GM12875 (cell line): ENCODE measurements at regions not wholly inside any gene's neighbourhood (a gene's known extent, or its start where the extent isn't known, plus 50 kb on each side); places are given as distances from the start of the nearest gene placed in this dataset.
"Not testable (repeated sequence)": the region's sequence is repeated elsewhere in the genome, so short reads cannot be mapped to it uniquely, and the experiment has no call there.

Experiments
- H3K4me3 ChIP-seq: one replicate; pipeline ENCODE4 v1.5.1; 2011; ENCODE audit warnings: low read depth, low read length, control low read depth
- CTCF ChIP-seq: IDR thresholded peaks from 2 replicates; pipeline ENCODE4 v1.5.1; 2011; ENCODE audit warnings: low read depth, mild to moderate bottlenecking, control low read depth, inconsistent platforms, low read length, moderate library complexity, borderline replicate concordance; ENCODE audit not compliant: insufficient read depth

- TF ChIP-seq CTCF, result no peak
- H3K4me3 ChIP-seq, result no peak overlapping the region
These were observed 669.3 kb upstream of the GJE1 start for GRCh38 chr6:141463237-141463977.

DNA sequence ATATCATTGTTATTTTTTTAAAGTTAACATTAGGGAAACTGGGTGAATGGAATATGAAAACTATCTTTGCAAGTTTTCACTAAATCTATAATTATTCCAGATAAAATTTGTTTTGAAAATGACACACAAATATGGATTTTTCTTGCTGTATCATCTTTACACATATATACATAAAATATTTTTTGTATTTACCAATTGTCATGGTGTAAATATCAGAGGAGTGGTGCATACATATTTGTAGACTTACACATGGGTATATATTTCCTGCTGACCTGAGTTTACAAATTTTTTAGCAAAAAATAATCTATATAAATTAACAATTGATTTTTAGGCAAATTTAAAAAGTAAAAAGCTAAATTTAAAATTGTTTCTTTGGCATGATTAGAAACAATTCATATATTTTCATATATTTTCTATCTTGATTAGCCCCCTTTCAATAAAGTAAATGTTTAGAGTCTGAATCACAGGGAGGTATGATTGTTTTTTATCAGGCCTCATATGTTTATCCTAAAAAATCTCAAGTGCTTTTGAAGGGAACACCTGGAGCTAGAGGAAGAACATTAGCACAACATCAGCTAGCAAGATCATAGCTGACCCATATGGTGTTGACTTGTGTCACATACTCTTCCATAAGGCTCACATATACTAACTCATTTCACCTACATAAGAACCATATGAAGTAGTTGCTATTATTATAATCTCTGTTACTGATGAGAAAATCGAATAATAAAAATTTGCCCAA is 671.8 kb upstream of the GJE1 start:
- no peak for TF ChIP-seq CTCF
- H3K4me3 ChIP-seq, result no peak overlapping the region

DNA sequence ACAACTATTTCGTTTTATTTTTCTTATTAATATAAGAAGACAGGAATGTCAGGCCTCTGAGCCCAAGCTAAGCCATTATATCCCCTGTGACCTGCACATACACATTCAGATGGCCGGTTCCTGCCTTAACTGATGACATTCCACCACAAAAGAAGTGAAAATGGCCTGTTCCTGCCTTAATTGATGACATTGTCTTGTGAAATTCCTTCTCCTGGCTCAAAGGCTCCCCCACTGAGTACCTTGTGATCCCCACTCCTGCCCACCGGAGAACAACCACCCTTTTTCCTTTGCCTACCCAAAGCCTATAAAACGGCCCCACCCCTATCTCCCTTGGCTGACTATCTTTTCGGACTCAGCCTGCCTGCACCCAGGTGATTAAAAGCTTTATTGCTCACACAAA is 672.5 kb upstream of the GJE1 start:
- H3K4me3 ChIP-seq, result not testable (repeated sequence)

DNA sequence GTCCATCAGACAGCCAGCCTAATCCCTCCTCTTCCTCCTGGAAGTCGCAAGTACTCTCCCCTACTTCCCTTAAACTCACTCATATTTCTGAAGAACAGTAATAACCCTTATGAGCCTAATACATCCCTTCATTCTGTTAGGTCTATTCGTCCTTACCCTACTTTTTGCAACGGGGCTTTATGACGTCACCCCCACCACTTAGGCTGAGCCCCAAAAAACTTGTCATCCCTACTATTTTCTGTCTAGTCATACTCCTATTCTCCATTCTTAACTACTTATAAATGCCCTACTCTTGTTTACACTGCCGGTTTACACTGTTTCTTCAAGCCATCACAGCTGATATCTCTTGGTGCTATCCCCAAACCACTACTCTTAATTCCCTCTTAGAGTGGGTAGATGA is 674.7 kb upstream of the GJE1 start:
- H3K4me3 ChIP-seq, result not testable (repeated sequence)

- TF ChIP-seq CTCF, result no peak
These were observed 680.4 kb upstream of the GJE1 start for GRCh38 chr6:141452354-141452686.

GRCh38 chr6:141451511-141452353 is 681.0 kb upstream of the GJE1 start:
- TF ChIP-seq CTCF, result no peak

More at GRCh38 chr6:141452354-141452686, 680.4 kb upstream of the GJE1 start:
- no peak overlapping the region for H3K4me3 ChIP-seq

DNA sequence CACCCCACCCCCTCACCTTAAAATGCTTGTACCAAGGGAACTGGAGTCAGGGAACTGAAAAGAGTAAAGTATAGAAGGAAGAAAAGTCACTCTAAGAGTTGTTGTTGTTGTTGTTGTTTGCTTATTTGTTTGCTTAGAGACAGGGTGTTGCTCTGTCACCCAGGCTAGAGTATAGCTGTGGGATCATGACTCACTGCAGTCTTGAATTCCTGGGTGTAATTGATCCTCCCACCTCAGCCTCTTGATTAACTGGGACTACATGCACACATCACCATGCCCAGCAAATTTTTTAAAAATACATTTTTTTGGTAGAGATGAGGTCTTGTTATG is 681.6 kb upstream of the GJE1 start:
- TF ChIP-seq CTCF, result no peak
- no peak overlapping the region for H3K4me3 ChIP-seq

More at GRCh38 chr6:141451511-141452353, 681.0 kb upstream of the GJE1 start:
- no peak overlapping the region for H3K4me3 ChIP-seq
